Fibroblast of lung (primary cell): ENCODE measurements at regions not wholly inside any gene's neighbourhood (a gene's known extent, or its start where the extent isn't known, plus 50 kb on each side); places are given as distances from the start of the nearest gene placed in this dataset.

ENCODE experiments used
- EZH2 ChIP-seq: IDR thresholded peaks from 2 replicates; pipeline ENCODE4 v1.5.1; 2012; ENCODE audit warnings: low read length, control low read depth, mild to moderate bottlenecking; ENCODE audit errors: missing control alignments
- TF ChIP-seq, protein P1 (sequence below), 2 donors: IDR thresholded peaks in 1 of 2; conservative IDR thresholded peaks in 1 of 2; 1 replicate in 1 of 2; 2 replicates in 1 of 2; pipeline ENCODE4 v1.5.1; 2011 to 2012; ENCODE audit warnings: low read length in 2 of 2, control low read depth in 1 of 2, inconsistent platforms in 1 of 2, low read depth in 1 of 2, mild to moderate bottlenecking in 1 of 2

DNA sequence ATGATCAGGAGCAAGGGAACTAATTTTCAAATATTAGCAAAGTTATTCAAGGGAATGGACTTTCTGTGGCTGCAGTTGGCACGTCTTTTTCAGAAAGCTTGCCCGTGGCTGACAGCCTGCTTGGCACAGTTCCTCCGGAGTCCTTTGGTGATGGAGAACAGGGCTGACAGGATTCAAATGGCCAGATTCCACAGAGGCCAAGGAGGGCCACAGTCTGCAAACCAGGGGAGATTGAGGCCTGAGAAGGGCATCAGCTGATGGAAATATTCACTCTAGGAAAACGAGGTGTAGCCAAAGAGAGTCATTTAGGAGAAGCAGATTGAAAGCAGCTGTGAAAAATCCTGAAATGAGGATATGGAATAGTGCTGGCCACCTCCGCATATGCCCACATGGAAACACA lies 178.3 kb downstream of the EMP1 start:
- TF ChIP-seq, protein P1, sequence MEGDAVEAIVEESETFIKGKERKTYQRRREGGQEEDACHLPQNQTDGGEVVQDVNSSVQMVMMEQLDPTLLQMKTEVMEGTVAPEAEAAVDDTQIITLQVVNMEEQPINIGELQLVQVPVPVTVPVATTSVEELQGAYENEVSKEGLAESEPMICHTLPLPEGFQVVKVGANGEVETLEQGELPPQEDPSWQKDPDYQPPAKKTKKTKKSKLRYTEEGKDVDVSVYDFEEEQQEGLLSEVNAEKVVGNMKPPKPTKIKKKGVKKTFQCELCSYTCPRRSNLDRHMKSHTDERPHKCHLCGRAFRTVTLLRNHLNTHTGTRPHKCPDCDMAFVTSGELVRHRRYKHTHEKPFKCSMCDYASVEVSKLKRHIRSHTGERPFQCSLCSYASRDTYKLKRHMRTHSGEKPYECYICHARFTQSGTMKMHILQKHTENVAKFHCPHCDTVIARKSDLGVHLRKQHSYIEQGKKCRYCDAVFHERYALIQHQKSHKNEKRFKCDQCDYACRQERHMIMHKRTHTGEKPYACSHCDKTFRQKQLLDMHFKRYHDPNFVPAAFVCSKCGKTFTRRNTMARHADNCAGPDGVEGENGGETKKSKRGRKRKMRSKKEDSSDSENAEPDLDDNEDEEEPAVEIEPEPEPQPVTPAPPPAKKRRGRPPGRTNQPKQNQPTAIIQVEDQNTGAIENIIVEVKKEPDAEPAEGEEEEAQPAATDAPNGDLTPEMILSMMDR (conservative IDR thresholded peaks at IDR 0.05 in 1 of 2, IDR thresholded peaks at IDR 0.05 in 1 of 2; ENCODE audit: low read depth in 1 of 2, low read length in 2 of 2): no peak
- TF ChIP-seq EZH2: no peak
